Loucy (cell line): ENCODE measurements at regions not wholly inside any gene's neighbourhood (a gene's known extent, or its start where the extent isn't known, plus 50 kb on each side); places are given as distances from the start of the nearest gene placed in this dataset.
"Not testable (repeated sequence)": the region's sequence is repeated elsewhere in the genome, so short reads cannot be mapped to it uniquely, and the experiment has no call there.

ENCODE experiments used
- H2AFZ ChIP-seq: fragments of 200-600 bp; sonication (generic); 2 replicates; pipeline ENCODE4 v1.6.0; 2016; ENCODE audit warnings: antibody characterized with exemption, mild to moderate bottlenecking, low read length, moderate library complexity
- H3F3A ChIP-seq: fragments of 200-600 bp; 2 replicates; pipeline ENCODE4 v1.6.0; 2016; ENCODE audit warnings: antibody characterized with exemption, low read depth, mild to moderate bottlenecking
- H3K27me3 ChIP-seq: fragments of 200-600 bp; sonication (generic); 2 replicates; pipeline ENCODE4 v1.6.1; 2014; ENCODE audit warnings: low read length, mild to moderate bottlenecking; ENCODE audit not compliant: insufficient read depth, poor library complexity, severe bottlenecking
- H3K36me3 ChIP-seq: fragments of 200-600 bp; sonication (generic); 2 replicates; pipeline ENCODE4 v1.6.1; 2016; ENCODE audit warnings: low read length; ENCODE audit not compliant: insufficient read depth
- H3K4me1 ChIP-seq: fragments of 200-600 bp; sonication (generic); 2 replicates; pipeline ENCODE4 v1.5.1; 2014; ENCODE audit warnings: low read length, mild to moderate bottlenecking; ENCODE audit not compliant: insufficient read depth, poor library complexity, severe bottlenecking
- H3K4me2 ChIP-seq: fragments of 200-600 bp; sonication (generic); 2 replicates; pipeline ENCODE4 v1.6.0; 2014; ENCODE audit warnings: antibody characterized with exemption, low read length, low read depth, mild to moderate bottlenecking; ENCODE audit not compliant: poor library complexity, severe bottlenecking
- H3K4me3 ChIP-seq: fragments of 200-600 bp; sonication (generic); 2 replicates; pipeline ENCODE4 v1.5.1; 2014; ENCODE audit warnings: low read length, mild to moderate bottlenecking, mixed read lengths; ENCODE audit not compliant: poor library complexity, severe bottlenecking
- H3K79me2 ChIP-seq: fragments of 200-600 bp; sonication (generic); 2 replicates; pipeline ENCODE4 v1.6.1; 2014; ENCODE audit warnings: low read length; ENCODE audit not compliant: insufficient read depth
- H3K9ac ChIP-seq: fragments of 200-600 bp; sonication (generic); 2 replicates; pipeline ENCODE4 v1.6.0; 2014; ENCODE audit warnings: mild to moderate bottlenecking, low read depth, low read length, moderate library complexity; ENCODE audit not compliant: poor library complexity, severe bottlenecking
- H3K9me2 ChIP-seq: fragments of 200-600 bp; sonication (generic); replicated peaks from 2 replicates; pipeline ENCODE4 v1.6.1; 2016; ENCODE audit warnings: low read depth, low read length, mixed read lengths
- H3K9me3 ChIP-seq: fragments of 200-600 bp; sonication (generic); 2 replicates; pipeline ENCODE4 v1.6.1; 2014; ENCODE audit warnings: mild to moderate bottlenecking, antibody characterized with exemption, low read length, low read depth; ENCODE audit not compliant: insufficient read depth
- H4K20me1 ChIP-seq: fragments of 200-600 bp; sonication (generic); 2 replicates; pipeline ENCODE4 v1.6.0; 2014; ENCODE audit warnings: antibody characterized with exemption, low read length, mild to moderate bottlenecking; ENCODE audit not compliant: insufficient read depth, poor library complexity, severe bottlenecking
- CTCF ChIP-seq: fragments of 200-600 bp; sonication (generic); conservative IDR thresholded peaks from 2 replicates; pipeline ENCODE4 v1.5.1; 2014; ENCODE audit warnings: mild to moderate bottlenecking, antibody characterized with exemption, low read length
- EZH2phosphoT487 ChIP-seq: fragments of 200-600 bp; IDR thresholded peaks from 2 replicates; pipeline ENCODE4 v1.6.1; 2018; ENCODE audit warnings: antibody characterized with exemption, mild to moderate bottlenecking, moderate library complexity, borderline replicate concordance

- no peaks in the 10 kb centered on the region for H3K9me3 ChIP-seq
- H3K36me3 ChIP-seq: no peaks in the 10 kb centered on the region
- H3K4me2 ChIP-seq: no peak overlapping the region
- H2AFZ ChIP-seq: no peak overlapping the region
- no peak overlapping the region for H3K9ac ChIP-seq
- H3K4me3 ChIP-seq: no peak overlapping the region
- no peaks in the 10 kb centered on the region for H3K27me3 ChIP-seq
- no peaks in the 10 kb centered on the region for H4K20me1 ChIP-seq
- TF ChIP-seq CTCF (no peak), EZH2phosphoT487 (no peak)
- no peaks in the 10 kb centered on the region for H3K9me2 ChIP-seq
- H3K4me1 ChIP-seq: no peaks in the 10 kb centered on the region
- H3F3A ChIP-seq: no peaks in the 10 kb centered on the region
- H3K79me2 ChIP-seq: no peaks in the 10 kb centered on the region
These were observed 572.1 kb upstream of the ADAMTS9 start for GRCh38 chr3:65259946-65260345.

GRCh38 chr3:65252914-65253313 lies 565.1 kb upstream of the ADAMTS9 start:
- not testable (repeated sequence) for H2AFZ ChIP-seq, H3K9me3 ChIP-seq, H3K9me2 ChIP-seq, H3K27me3 ChIP-seq, H4K20me1 ChIP-seq, H3K9ac ChIP-seq, H3K4me3 ChIP-seq, H3K79me2 ChIP-seq, H3F3A ChIP-seq, H3K36me3 ChIP-seq, H3K4me2 ChIP-seq, H3K4me1 ChIP-seq

- Histone ChIP-seq H3K9me3 (no peaks in the 10 kb centered on the region), H3F3A (no peaks in the 10 kb centered on the region), H3K79me2 (no peaks in the 10 kb centered on the region), H3K27me3 (no peaks in the 10 kb centered on the region), H3K36me3 (no peaks in the 10 kb centered on the region), H3K4me1 (no peaks in the 10 kb centered on the region), H3K9ac (no peak overlapping the region), H3K4me3 (no peak overlapping the region), H2AFZ (no peak overlapping the region), H4K20me1 (no peaks in the 10 kb centered on the region), H3K9me2 (no peaks in the 10 kb centered on the region), H3K4me2 (no peak overlapping the region)
- TF ChIP-seq EZH2phosphoT487: no peak
- no peak for TF ChIP-seq CTCF
These were observed 564.5 kb upstream of the ADAMTS9 start for GRCh38 chr3:65252266-65252665.

- Histone ChIP-seq H3K9me3 (no peaks in the 10 kb centered on the region), H2AFZ (no peak overlapping the region), H3K4me3 (no peak overlapping the region), H3K27me3 (no peaks in the 10 kb centered on the region), H3F3A (no peaks in the 10 kb centered on the region), H3K4me1 (no peaks in the 10 kb centered on the region), H3K4me2 (no peak overlapping the region), H4K20me1 (no peaks in the 10 kb centered on the region), H3K9ac (no peak overlapping the region), H3K9me2 (no peaks in the 10 kb centered on the region), H3K36me3 (no peaks in the 10 kb centered on the region), H3K79me2 (no peaks in the 10 kb centered on the region)
- no peak for TF ChIP-seq EZH2phosphoT487
- TF ChIP-seq CTCF: no peak
These were observed 563.6 kb upstream of the ADAMTS9 start for GRCh38 chr3:65251375-65251774.
